ENCODE measurements at regions not wholly inside any gene's neighbourhood (a gene's known extent, or its start where the extent isn't known, plus 50 kb on each side); places are given as distances from the start of the nearest gene placed in this dataset.

DNA sequence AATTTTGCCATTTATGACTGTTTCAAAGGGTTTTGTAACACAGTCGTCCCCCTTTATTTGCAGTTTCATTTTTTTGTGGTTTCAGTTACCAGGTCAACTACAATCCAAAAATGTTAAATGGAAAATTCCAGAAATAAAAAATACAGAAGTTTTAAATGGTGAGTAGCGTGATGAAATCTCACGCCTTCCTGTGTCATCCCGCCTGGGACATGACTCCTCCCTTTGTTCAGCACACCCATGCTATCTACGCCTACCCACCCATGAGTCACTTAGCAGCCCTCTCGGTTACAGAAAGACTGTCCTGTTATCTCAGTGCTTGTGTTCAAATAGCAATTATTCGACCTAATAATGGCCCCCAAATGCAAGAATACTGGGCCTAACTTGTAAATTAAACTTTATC is 765.3 kb upstream of the ADAMTS16 start:
- H3K79me2 ChIP-seq (replicated peaks; ENCODE audit: insufficient read depth), result no peaks in the 10 kb centered on the region
- Mint-ChIP-seq H3K4me3 (no peak overlapping the region), H3K36me3 (ENCODE audit: low read depth) (no peaks in the 10 kb centered on the region), H3K4me1 (no peaks in the 10 kb centered on the region), H3K27ac (no peak overlapping the region), H3K9me3 (no peaks in the 10 kb centered on the region; the same call in 1 of the 3 replicates), H3K27me3 (ENCODE audit: insufficient read depth, low read depth, poor library complexity) (no peaks in the 10 kb centered on the region)
- no peak overlapping the region for H3K4me3 ChIP-seq
- no peaks in the 10 kb centered on the region for H3K9me2 ChIP-seq (ENCODE audit: insufficient read depth)
- no peaks in the 10 kb centered on the region for H4K20me1 ChIP-seq (replicated peaks; ENCODE audit: insufficient read depth)
- no peaks in the 10 kb centered on the region for H3F3A ChIP-seq (replicated peaks; ENCODE audit: low read depth)
- no peaks in the 10 kb centered on the region for H3K36me3 ChIP-seq (ENCODE audit: insufficient read depth)
- TF ChIP-seq, protein P1, sequence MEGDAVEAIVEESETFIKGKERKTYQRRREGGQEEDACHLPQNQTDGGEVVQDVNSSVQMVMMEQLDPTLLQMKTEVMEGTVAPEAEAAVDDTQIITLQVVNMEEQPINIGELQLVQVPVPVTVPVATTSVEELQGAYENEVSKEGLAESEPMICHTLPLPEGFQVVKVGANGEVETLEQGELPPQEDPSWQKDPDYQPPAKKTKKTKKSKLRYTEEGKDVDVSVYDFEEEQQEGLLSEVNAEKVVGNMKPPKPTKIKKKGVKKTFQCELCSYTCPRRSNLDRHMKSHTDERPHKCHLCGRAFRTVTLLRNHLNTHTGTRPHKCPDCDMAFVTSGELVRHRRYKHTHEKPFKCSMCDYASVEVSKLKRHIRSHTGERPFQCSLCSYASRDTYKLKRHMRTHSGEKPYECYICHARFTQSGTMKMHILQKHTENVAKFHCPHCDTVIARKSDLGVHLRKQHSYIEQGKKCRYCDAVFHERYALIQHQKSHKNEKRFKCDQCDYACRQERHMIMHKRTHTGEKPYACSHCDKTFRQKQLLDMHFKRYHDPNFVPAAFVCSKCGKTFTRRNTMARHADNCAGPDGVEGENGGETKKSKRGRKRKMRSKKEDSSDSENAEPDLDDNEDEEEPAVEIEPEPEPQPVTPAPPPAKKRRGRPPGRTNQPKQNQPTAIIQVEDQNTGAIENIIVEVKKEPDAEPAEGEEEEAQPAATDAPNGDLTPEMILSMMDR (conservative IDR thresholded peaks at IDR 0.05; ENCODE audit: low read depth in 2 of 2), result no peak
- no peak for TF ChIP-seq EZH2 (IDR thresholded peaks at IDR 0.05; ENCODE audit: low read depth, unreplicated experiment)
- TF ChIP-seq STAT1 (IDR thresholded peaks at IDR 0.05; ENCODE audit: unreplicated experiment), result no peak
- no peak for TF ChIP-seq REST (IDR thresholded peaks at IDR 0.05; ENCODE audit: unreplicated experiment)
- no peak for TF ChIP-seq EZH2phosphoT487 (IDR thresholded peaks at IDR 0.05; ENCODE audit: unreplicated experiment)
- TF ChIP-seq ETS1 (IDR thresholded peaks at IDR 0.05), result no peak
- TF ChIP-seq NANOG (IDR thresholded peaks at IDR 0.05; ENCODE audit: borderline replicate concordance), result no peak
- no peak for TF ChIP-seq ZNF114 (CRISPR knock-in tag; IDR thresholded peaks at IDR 0.05)
- H2AFZ ChIP-seq, result no peak overlapping the region
- no peaks in the 10 kb centered on the region for H3K27me3 ChIP-seq (ENCODE audit: insufficient read depth)
- no peaks in the 10 kb centered on the region for H3K4me1 ChIP-seq (ENCODE audit: insufficient read depth)
- DNase-seq (ENCODE audit: low spot score) (no peak), ATAC-seq (no peak)
- no peak overlapping the region for H3K4me2 ChIP-seq
- no peak overlapping the region for H3K27ac ChIP-seq (ENCODE audit: low read depth)

GRCh38 chr5:4375640-4376039 is 764.5 kb upstream of the ADAMTS16 start:
- ATAC-seq, result no peak
- Mint-ChIP-seq H3K36me3 (ENCODE audit: low read depth) (no peaks in the 10 kb centered on the region), H3K27me3 (ENCODE audit: insufficient read depth, low read depth, poor library complexity) (no peaks in the 10 kb centered on the region), H3K27ac (peak overlapping the region; percentile 38; the same call in 1 of the 2 replicates), H3K4me3 (no peak overlapping the region), H3K4me1 (no peaks in the 10 kb centered on the region), H3K9me3 (no peaks in the 10 kb centered on the region; the same call in 1 of the 3 replicates)
- Histone ChIP-seq H3K9me2 (ENCODE audit: insufficient read depth) (no peaks in the 10 kb centered on the region), H3K4me2 (no peak overlapping the region), H3K79me2 (replicated peaks; ENCODE audit: insufficient read depth) (no peaks in the 10 kb centered on the region), H3K36me3 (ENCODE audit: insufficient read depth) (no peaks in the 10 kb centered on the region), H3F3A (replicated peaks; ENCODE audit: low read depth) (no peaks in the 10 kb centered on the region), H3K4me3 (no peak overlapping the region), H3K27ac (ENCODE audit: low read depth) (no peak overlapping the region), H4K20me1 (replicated peaks; ENCODE audit: insufficient read depth) (no peaks in the 10 kb centered on the region), H3K4me1 (ENCODE audit: insufficient read depth) (no peaks in the 10 kb centered on the region), H2AFZ (no peak overlapping the region; the same call in 1 of the 2 replicates), H3K27me3 (ENCODE audit: insufficient read depth) (no peaks in the 10 kb centered on the region)
- TF ChIP-seq ZNF114 (CRISPR knock-in tag; IDR thresholded peaks at IDR 0.05) (no peak), NANOG (IDR thresholded peaks at IDR 0.05; ENCODE audit: borderline replicate concordance) (no peak), POLR2AphosphoS5 (IDR thresholded peaks at IDR 0.05; ENCODE audit: low read depth) (no peak), EZH2phosphoT487 (IDR thresholded peaks at IDR 0.05; ENCODE audit: unreplicated experiment) (no peak)
- TF ChIP-seq, protein P1 (conservative IDR thresholded peaks at IDR 0.05; ENCODE audit: low read depth in 2 of 2), result peak in 1 of 2 experiments; percentile 19; a peak in 1 of 4 replicates
- DNase-seq (ENCODE audit: low spot score), result peak; percentile 7

Data from GM23338 (cell line).